HEK293 (cell line): ENCODE measurements at regions not wholly inside any gene's neighbourhood (a gene's known extent, or its start where the extent isn't known, plus 50 kb on each side); places are given as distances from the start of the nearest gene placed in this dataset.

Experiments used
- CTCF ChIA-PET: fragments of 350-600 bp; formaldehyde crosslinking; extraction: SDS; loops from one replicate; lab custom pipeline; 2021; ENCODE audit warnings: antibody characterized with exemption; lab: Yijun Ruan, JAX
- POLR2A ChIA-PET: fragments of 300-600 bp; formaldehyde crosslinking; extraction: SDS; loops from one replicate; lab custom pipeline; 2020; ENCODE audit warnings: antibody characterized with exemption, inconsistent platforms; lab: Yijun Ruan, JAX
- H3K27ac ChIP-seq: fragments of 200-500 bp; sonication (Bioruptor generic); 2 replicates; pipeline ENCODE4 v1.5.1; 2014; ENCODE audit warnings: low read depth, low read length, control low read depth, inconsistent platforms; ENCODE audit errors: extremely low read depth
- H3K36me3 ChIP-seq, 2 experiments: fragments of 200-500 bp in 1 of 2; sonication (Bioruptor generic) in 1 of 2; 1 replicate in 1 of 2; 2 replicates in 1 of 2; pipeline ENCODE4 v1.5.1; 2014 to 2017; ENCODE audit warnings: inconsistent platforms in 2 of 2, low read length in 2 of 2; ENCODE audit not compliant: control insufficient read depth in 2 of 2, insufficient read depth in 1 of 2
- H3K4me1 ChIP-seq: fragments of 200-500 bp; sonication (Bioruptor generic); 2 replicates; pipeline ENCODE4 v1.5.1; 2014; ENCODE audit warnings: mild to moderate bottlenecking, low read length, inconsistent platforms; ENCODE audit not compliant: control insufficient read depth, insufficient read depth
- H3K4me3 ChIP-seq: 2 replicates; pipeline ENCODE4 v1.5.1; 2011; ENCODE audit warnings: low read depth, mild to moderate bottlenecking, control low read depth, low read length, moderate library complexity
- H3K9me3 ChIP-seq: fragments of 200-500 bp; sonication (Bioruptor generic); 2 replicates; pipeline ENCODE4 v1.5.1; 2014; ENCODE audit warnings: low read depth, low read length, inconsistent platforms; ENCODE audit not compliant: control insufficient read depth, insufficient read depth
- ATF2 ChIP-seq: fragments of 450-650 bp; formaldehyde crosslinking; IDR thresholded peaks from 2 replicates; pipeline ENCODE4 v1.5.1; 2016; ENCODE audit warnings: missing biosample characterization, missing genetic modification characterization, low read depth
- EGR2 ChIP-seq: fragments of 450-650 bp; formaldehyde crosslinking; IDR thresholded peaks from 2 replicates; pipeline ENCODE4 v1.5.1; 2016; ENCODE audit warnings: low read depth, missing biosample characterization, missing genetic modification characterization
- OVOL3 ChIP-seq: fragments of 450-650 bp; formaldehyde crosslinking; IDR thresholded peaks from 2 replicates; pipeline ENCODE4 v1.5.1; 2016; ENCODE audit warnings: missing biosample characterization, missing genetic modification characterization
- YY2 ChIP-seq: fragments of 450-650 bp; formaldehyde crosslinking; IDR thresholded peaks from 2 replicates; pipeline ENCODE4 v1.5.1; 2016; ENCODE audit warnings: missing biosample characterization, missing genetic modification characterization
- ZBTB10 ChIP-seq: fragments of 450-650 bp; formaldehyde crosslinking; IDR thresholded peaks from 2 replicates; pipeline ENCODE4 v1.5.1; 2016; ENCODE audit warnings: missing biosample characterization, missing genetic modification characterization
- ZBTB8A ChIP-seq: fragments of 450-650 bp; formaldehyde crosslinking; IDR thresholded peaks from 2 replicates; pipeline ENCODE4 v1.5.1; 2016; ENCODE audit warnings: missing biosample characterization, missing genetic modification characterization
- ZNF133 ChIP-seq: fragments of 450-650 bp; formaldehyde crosslinking; IDR thresholded peaks from 2 replicates; pipeline ENCODE4 v1.5.1; 2016; ENCODE audit warnings: missing biosample characterization, missing genetic modification characterization
- ZNF202 ChIP-seq: fragments of 450-650 bp; formaldehyde crosslinking; IDR thresholded peaks from 2 replicates; pipeline ENCODE4 v1.5.1; 2016; ENCODE audit warnings: missing biosample characterization, missing genetic modification characterization, borderline replicate concordance
- ZNF211 ChIP-seq: fragments of 450-650 bp; formaldehyde crosslinking; IDR thresholded peaks from 2 replicates; pipeline ENCODE4 v1.5.1; 2016; ENCODE audit warnings: low read depth, missing biosample characterization, missing genetic modification characterization
- ZNF221 ChIP-seq: fragments of 450-650 bp; formaldehyde crosslinking; IDR thresholded peaks from 2 replicates; pipeline ENCODE4 v1.5.1; 2017; ENCODE audit warnings: missing biosample characterization, missing genetic modification characterization, borderline replicate concordance
- ZNF239 ChIP-seq: fragments of 450-650 bp; formaldehyde crosslinking; IDR thresholded peaks from 2 replicates; pipeline ENCODE4 v1.5.1; 2016; ENCODE audit warnings: missing biosample characterization, missing genetic modification characterization
- ZNF354C ChIP-seq: fragments of 450-650 bp; formaldehyde crosslinking; IDR thresholded peaks from 2 replicates; pipeline ENCODE4 v1.5.1; 2016; ENCODE audit warnings: missing biosample characterization, missing genetic modification characterization, low read depth, borderline replicate concordance
- ZNF416 ChIP-seq: fragments of 450-650 bp; formaldehyde crosslinking; IDR thresholded peaks from 2 replicates; pipeline ENCODE4 v1.5.1; 2016; ENCODE audit warnings: missing biosample characterization, missing genetic modification characterization
- ZNF521 ChIP-seq: fragments of 450-650 bp; formaldehyde crosslinking; IDR thresholded peaks from 2 replicates; pipeline ENCODE4 v1.5.1; 2017; ENCODE audit warnings: missing biosample characterization, mild to moderate bottlenecking, missing genetic modification characterization
- ZNF571 ChIP-seq: fragments of 450-650 bp; formaldehyde crosslinking; IDR thresholded peaks from 2 replicates; pipeline ENCODE4 v1.5.0; 2017; ENCODE audit warnings: missing biosample characterization, missing genetic modification characterization
- ZNF585B ChIP-seq: fragments of 450-650 bp; formaldehyde crosslinking; IDR thresholded peaks from 2 replicates; pipeline ENCODE4 v1.5.1; 2016; ENCODE audit warnings: missing biosample characterization, missing genetic modification characterization
- ZNF623 ChIP-seq: fragments of 450-650 bp; formaldehyde crosslinking; IDR thresholded peaks from 2 replicates; pipeline ENCODE4 v1.5.1; 2016; ENCODE audit warnings: missing biosample characterization, missing genetic modification characterization
- ZNF701 ChIP-seq: fragments of 450-650 bp; formaldehyde crosslinking; IDR thresholded peaks from 2 replicates; pipeline ENCODE4 v1.5.1; 2016; ENCODE audit warnings: missing biosample characterization, missing genetic modification characterization
- ZNF837 ChIP-seq: fragments of 450-650 bp; formaldehyde crosslinking; IDR thresholded peaks from 2 replicates; pipeline ENCODE4 v1.5.1; 2016; ENCODE audit warnings: missing biosample characterization, missing genetic modification characterization
- TF ChIP-seq, protein P1 (sequence below): fragments of 450-650 bp; IDR thresholded peaks from 2 replicates; pipeline ENCODE4 v1.5.1; 2018; ENCODE audit warnings: missing biosample characterization, mild to moderate bottlenecking, missing genetic modification characterization
- TF ChIP-seq, protein P2 (sequence below): fragments of 450-650 bp; formaldehyde crosslinking; IDR thresholded peaks from 2 replicates; pipeline ENCODE4 v1.5.1; 2016; ENCODE audit warnings: missing biosample characterization, missing genetic modification characterization
- TF ChIP-seq, protein P3 (sequence below): fragments of 450-650 bp; formaldehyde crosslinking; IDR thresholded peaks from 2 replicates; pipeline ENCODE4 v1.5.1; 2016; ENCODE audit warnings: missing biosample characterization, missing genetic modification characterization

GRCh38 chr5:168224085-168224484 is 67.4 kb upstream of the WWC1 start:
- ChIA-PET POLR2A (no interaction called here), CTCF (interaction anchor here (0.6 to 1.5 kb wide), 3 partner anchors 11 to 1175 kb away, joined by 3 to 8 read pairs (median 3); no protein-coding TSS in a partner anchor)
- Histone ChIP-seq H3K4me1 (no peaks in the 10 kb centered on the region), H3K36me3 (no peaks in the 10 kb centered on the region), H3K9me3 (no peaks in the 10 kb centered on the region), H3K4me3 (no peak overlapping the region), H3K27ac (no peak overlapping the region)
- TF ChIP-seq ZNF837 (tag by site-specific recombination) (no peak), ZBTB8A (tag by site-specific recombination) (no peak), ZNF202 (tag by site-specific recombination) (no peak), ZBTB10 (no peak), ZNF211 (tag by site-specific recombination) (no peak), ZNF701 (tag by site-specific recombination) (no peak), ZNF133 (tag by site-specific recombination) (no peak), ZNF585B (tag by site-specific recombination) (no peak), ZNF623 (tag by site-specific recombination) (no peak), OVOL3 (tag by site-specific recombination) (no peak), ZNF221 (tag by site-specific recombination) (no peak), ZNF521 (tag by site-specific recombination) (no peak), ZNF239 (tag by site-specific recombination) (no peak), ZNF571 (tag by site-specific recombination) (no peak), YY2 (tag by site-specific recombination) (no peak), ZNF354C (tag by site-specific recombination) (no peak)
- TF ChIP-seq, protein P1, sequence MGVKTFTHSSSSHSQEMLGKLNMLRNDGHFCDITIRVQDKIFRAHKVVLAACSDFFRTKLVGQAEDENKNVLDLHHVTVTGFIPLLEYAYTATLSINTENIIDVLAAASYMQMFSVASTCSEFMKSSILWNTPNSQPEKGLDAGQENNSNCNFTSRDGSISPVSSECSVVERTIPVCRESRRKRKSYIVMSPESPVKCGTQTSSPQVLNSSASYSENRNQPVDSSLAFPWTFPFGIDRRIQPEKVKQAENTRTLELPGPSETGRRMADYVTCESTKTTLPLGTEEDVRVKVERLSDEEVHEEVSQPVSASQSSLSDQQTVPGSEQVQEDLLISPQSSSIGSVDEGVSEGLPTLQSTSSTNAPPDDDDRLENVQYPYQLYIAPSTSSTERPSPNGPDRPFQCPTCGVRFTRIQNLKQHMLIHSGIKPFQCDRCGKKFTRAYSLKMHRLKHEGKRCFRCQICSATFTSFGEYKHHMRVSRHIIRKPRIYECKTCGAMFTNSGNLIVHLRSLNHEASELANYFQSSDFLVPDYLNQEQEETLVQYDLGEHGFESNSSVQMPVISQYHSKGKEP, result no peak
- TF ChIP-seq, protein P2, sequence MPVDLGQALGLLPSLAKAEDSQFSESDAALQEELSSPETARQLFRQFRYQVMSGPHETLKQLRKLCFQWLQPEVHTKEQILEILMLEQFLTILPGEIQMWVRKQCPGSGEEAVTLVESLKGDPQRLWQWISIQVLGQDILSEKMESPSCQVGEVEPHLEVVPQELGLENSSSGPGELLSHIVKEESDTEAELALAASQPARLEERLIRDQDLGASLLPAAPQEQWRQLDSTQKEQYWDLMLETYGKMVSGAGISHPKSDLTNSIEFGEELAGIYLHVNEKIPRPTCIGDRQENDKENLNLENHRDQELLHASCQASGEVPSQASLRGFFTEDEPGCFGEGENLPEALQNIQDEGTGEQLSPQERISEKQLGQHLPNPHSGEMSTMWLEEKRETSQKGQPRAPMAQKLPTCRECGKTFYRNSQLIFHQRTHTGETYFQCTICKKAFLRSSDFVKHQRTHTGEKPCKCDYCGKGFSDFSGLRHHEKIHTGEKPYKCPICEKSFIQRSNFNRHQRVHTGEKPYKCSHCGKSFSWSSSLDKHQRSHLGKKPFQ, result no peak
- TF ChIP-seq, protein P3, sequence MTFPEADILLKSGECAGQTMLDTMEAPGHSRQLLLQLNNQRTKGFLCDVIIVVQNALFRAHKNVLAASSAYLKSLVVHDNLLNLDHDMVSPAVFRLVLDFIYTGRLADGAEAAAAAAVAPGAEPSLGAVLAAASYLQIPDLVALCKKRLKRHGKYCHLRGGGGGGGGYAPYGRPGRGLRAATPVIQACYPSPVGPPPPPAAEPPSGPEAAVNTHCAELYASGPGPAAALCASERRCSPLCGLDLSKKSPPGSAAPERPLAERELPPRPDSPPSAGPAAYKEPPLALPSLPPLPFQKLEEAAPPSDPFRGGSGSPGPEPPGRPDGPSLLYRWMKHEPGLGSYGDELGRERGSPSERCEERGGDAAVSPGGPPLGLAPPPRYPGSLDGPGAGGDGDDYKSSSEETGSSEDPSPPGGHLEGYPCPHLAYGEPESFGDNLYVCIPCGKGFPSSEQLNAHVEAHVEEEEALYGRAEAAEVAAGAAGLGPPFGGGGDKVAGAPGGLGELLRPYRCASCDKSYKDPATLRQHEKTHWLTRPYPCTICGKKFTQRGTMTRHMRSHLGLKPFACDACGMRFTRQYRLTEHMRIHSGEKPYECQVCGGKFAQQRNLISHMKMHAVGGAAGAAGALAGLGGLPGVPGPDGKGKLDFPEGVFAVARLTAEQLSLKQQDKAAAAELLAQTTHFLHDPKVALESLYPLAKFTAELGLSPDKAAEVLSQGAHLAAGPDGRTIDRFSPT, result no peak

DNA sequence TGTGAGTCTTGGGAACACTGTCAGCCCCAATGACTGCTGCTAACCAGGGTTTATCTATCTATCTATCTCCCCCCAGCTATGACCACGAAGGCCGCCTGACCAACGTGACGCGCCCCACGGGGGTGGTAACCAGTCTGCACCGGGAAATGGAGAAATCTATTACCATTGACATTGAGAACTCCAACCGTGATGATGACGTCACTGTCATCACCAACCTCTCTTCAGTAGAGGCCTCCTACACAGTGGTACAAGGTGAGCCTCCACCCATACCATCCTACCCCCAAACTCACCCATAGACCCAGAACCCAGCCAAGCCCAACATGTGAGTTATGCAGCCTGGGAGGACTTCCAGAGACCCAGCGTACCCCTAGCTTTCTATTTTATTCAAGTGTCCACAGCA is 65.4 kb upstream of the WWC1 start:
- TF ChIP-seq ZNF416 (no peak), ATF2 (tag by site-specific recombination) (peak; percentile 27; the same call in 1 of the 2 replicates), EGR2 (tag by site-specific recombination) (peak; percentile 24; the same call in 1 of the 2 replicates)
- Histone ChIP-seq H3K36me3 (no peaks in the 10 kb centered on the region), H3K4me3 (no peak overlapping the region), H3K9me3 (no peaks in the 10 kb centered on the region), H3K4me1 (no peaks in the 10 kb centered on the region), H3K27ac (no peak overlapping the region)
- ChIA-PET POLR2A (no interaction called here), CTCF (no interaction called here)
